GM19035 (cell line): ENCODE measurements at regions not wholly inside any gene's neighbourhood (a gene's known extent, or its start where the extent isn't known, plus 50 kb on each side); places are given as distances from the start of the nearest gene placed in this dataset.

Experiments used
- ATAC-seq: cut with Tn5 transposase; IDR thresholded peaks from one replicate; pipeline ENCODE4 v1.9.1; 2021; ENCODE audit not compliant: unreplicated experiment

DNA sequence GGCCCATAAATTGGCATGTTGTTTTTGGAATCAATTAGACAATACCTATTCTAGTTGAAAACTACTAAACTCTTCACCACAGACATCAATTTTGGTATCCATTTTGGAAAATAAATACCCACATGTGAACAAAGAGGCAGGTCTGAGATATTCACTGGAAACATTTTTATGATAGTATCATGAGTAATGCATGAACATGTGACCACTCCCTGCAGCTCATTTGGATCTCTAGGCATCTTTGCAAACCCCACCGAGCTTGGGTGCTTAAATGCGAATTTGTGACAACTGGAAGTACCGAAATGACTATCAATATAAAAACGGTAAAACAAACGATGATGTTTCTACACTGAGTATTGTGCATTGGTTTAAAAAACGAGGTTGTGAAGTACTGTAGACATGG, 285.2 kb downstream of the IRF8 start:
- ATAC-seq, result no peak

DNA sequence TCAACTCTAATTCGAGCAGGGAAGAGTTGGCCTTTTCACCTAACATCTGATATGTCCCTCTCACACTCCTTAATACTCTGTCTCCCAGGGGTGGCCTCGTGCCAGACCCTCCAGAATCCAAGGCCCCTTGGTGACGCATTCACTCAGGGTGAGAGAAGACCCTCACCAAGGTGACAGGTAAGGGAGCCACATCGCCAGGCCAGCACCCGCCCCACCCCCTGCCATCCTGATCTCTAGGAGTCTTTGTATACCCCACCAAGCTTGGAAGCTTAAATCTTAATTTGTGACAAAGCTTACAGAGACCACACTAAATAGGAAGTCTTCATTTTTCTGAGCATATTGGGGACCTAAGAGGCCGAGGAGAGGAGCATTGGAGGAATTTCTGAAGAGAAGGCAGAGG, 286.1 kb downstream of the IRF8 start:
- ATAC-seq, result no peak

GRCh38 chr16:86186313-86186712, 287.4 kb downstream of the IRF8 start:
- ATAC-seq, result no peak

DNA sequence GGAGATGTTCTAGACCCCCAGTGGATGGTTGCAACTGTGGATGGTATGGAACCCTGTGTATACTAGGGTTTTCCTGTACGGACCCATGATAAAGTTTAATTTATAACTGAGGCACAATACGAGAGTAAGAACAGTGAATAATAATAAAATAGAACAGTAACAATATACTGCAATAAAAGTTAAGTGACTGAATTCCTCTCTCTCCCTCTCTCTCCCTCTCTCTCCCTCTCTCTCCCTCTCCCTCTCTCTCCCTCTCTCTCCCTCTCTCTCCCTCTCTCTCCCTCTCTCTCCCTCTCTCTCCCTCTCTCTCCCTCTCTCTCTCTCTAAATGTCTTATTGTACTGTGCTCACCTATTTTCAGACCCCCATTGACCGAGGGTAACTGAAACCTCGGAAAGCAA, 291.0 kb downstream of the IRF8 start:
- no peak for ATAC-seq

DNA sequence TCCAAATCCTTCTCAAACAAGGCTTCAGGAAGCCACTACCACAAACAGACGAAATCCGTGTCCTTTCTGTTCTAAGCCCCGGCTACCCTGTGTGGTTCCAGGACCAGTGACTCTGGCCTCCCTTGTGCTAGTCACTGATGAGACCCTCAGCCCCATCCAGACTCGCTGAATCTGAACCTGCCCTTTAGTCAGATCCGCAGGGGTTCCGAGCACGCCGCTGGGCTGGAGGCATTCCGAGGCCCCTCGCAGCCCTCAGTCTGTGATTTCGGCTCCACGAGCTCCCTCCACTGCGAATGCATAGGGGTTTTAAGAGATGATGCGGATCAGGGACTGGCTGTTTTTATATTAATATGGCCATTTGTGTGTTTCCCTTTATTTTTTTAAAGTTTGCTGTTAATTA, 292.7 kb downstream of the IRF8 start:
- no peak for ATAC-seq

DNA sequence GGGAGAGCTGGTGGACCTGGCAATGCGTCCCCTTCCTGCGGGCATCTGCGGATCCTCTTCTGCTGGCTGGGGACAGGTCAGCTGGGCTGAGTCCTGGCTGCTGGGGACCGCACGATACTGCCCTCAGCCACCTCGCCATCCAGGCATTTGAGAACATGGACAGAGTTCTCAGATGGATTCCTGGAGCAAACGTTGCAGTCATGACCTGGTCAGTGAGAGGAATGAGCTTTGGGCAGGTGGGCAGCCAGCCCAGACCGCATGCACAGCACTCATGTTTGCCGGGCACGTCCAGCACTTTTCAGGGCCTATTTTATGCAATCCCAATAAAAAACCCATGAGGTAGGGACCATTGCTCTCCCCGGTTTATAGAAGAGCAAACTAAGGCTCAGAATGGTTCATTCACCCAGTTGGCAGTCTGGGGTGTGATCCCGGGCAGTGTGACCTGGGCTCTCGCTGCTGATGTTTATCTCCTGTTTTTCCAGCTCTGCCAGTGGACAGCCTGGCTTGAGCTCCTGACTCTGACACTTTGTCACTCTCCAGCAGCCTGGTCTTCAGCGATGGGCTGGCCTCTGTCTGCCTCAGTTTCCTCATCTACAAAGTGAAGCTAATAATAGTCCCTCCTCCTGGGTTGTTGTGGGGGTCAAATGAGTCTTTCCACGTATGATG, 294.7 kb downstream of the IRF8 start:
- no peak for ATAC-seq

DNA sequence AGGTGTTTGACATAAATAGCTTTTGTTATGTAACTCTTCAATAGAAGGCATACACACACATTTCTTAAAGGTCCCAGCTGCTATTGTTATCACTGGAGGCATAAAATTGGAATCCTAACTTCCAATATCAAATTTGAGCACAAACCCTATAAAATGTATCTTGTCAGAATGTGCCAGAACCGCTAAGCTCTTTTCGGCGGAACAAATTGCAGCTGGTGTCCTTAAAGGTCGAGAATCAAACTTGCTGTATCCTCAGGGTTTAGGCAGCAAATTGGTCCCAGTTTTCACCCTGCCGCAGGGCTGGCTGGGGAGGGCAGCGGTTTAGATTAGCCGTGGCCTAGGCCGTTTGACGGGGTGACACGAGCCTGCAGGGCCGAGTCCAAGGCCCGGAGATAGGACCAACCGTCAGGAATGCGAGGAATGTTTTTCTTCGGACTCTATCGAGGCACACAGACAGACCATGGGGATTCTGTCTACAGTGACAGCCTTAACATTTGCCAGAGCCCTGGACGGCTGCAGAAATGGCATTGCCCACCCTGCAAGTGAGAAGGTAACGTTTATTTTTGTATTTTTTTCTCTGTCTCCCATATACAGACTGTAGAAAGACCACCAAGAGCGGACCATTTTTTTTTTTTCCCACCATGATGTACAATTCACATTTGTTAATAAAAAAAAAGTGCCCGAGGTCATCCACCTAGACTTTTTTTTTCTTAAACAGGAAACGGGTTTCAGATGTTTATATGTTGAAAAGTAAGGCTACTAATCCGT, 297.1 kb downstream of the IRF8 start:
- no peak for ATAC-seq

DNA sequence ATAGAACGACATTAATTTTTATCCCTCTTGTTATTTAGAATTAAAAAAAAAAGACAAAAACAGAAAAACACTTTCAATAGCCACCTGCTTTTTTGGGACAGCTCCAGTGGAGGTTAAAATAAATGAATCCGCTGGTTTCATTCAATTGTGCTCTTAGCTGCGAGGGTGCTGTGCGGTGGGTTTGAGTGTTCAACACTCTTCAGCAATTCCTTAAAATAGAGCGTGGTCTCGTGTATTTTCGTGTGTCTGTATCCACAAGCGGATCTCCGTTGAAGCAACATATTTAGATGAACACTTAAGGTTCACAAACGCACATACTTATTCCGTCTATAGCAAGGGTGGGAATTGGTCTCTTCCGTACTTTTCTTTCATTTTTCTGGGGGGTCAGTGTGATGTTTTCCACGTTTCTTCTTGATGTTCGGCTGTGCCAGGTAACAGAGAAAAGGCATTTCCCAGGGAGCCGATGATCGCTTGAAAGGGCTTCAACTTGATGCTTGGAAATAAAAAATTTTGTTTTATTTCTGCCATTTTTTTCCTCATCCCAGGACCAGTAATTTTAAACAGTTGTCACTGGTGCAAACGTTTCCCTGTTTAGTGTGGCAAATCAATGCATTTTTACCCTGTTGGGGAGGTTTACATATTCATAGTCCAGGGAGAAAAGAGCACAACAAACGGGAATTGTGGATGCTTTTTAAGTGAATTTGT, 297.9 kb downstream of the IRF8 start:
- ATAC-seq, result no peak

DNA sequence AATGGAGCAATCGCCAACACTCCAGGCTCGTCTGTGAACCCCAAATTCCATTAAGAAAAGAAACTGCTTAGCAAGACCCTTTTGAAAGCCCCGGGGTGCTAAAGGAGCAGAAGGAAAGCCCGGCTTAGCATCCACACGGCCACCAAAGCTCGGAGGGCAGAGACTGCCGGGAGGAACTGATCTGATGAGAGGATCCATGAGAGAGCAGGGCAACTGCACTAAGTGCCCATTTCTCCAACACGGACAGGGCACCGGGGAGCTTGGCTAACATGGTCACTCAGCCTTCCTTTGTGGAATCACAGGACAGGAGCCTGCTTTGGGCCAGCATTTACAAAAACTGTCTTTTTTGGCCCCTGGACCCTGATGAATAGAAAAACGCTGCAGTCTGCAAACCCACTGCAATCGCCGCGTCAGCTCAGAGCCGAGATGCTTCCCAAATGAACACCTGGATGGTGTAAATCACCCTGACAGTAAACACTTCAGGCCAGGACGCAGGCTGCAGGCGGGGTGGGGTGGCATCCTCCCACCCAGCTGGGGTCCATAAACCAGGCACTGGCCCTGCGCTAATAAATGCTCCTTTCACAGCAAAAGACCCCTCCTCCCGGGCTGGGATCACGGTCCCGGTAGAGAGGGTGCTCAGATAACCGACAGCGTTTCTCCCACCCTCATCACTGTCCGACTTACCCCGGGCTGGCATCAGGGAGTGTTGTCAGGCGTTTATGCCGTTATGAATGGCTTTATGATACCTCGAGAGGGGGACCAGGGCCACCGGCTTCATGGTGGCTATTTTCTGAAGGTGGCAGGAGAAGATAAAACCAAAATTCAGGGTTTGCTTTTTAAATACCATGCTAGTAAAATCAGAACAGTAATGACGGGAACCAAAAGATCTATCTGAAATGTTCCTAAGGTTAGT, 299.5 kb downstream of the IRF8 start:
- ATAC-seq, result no peak

DNA sequence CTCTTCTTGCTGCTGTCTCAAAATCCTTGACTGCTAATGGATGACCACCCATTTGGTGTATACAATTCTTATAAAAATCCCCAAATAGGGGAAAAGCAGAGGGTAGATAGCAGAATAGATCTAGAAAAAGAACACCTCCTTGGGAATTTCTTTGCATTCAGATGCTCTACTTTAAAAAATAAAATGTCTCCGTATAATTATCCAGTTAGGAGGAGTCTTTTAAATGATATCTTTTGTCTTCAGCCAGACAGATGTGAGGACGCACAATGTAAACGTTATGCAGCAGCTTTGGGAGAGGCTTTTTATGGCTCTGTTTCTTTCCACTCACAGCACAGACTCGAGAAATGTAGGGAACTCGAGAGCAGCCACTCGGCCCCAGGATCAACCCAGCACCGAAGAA, 300.2 kb downstream of the IRF8 start:
- ATAC-seq, result no peak

DNA sequence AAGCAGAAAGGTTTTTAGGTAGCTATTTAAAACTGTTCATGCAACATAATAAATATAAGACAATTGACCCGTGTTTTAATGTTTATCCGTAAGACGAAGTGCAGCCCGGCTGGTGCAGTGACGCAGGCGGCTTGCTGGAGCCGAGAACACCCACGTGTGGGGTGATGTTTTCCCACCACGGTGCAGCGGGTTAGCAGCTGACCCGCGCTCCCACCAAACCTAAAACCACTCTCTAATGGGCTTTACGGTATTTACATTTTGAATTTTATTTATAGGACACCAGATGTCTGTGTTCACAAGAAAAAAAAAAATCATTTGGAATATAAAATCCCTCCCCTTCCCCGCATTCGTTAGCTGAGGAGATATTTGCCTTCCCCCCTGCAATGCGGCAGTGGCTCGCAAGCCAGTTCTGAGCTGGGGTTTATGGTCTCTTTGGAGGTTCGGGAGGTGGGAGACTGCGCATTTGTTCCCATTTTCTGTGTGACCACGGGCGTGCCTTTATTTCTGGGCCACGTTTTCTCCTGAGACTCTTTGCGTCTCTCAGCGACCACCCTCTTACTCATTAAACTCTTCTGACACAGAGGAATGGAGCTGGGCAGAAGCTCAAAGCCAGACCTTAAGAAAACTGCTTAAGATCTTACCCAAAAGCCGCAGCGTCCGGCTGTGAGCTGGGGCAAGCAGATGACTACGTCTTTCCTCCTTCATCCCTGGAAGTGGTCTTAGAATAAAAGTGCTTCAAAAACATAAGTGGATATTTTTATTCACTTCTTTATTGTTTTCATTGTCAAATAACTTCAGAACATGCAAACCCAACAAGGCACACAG, 301.1 kb downstream of the IRF8 start:
- ATAC-seq, result no peak

DNA sequence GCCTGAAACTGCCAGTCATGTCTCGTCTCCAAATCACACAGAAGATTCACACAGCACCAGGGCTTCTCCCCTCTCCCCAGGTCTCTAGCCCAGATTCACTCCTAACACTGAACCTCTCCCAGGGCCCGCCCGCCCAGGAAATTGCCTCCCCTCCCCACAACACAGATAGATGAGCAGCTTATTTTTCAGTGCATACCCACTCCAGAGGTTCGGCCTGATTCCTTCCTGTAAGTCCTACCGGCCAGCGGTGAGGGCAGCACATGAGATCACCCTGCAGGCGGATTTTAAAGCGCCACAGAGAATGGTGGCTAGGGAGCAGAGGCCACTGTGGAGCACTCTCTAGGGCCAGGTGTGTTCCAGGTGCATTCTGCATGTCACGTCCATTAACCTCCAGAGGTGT, 301.8 kb downstream of the IRF8 start:
- no peak for ATAC-seq

- no peak for ATAC-seq
Observed at GRCh38 chr16:86201746-86202145, 302.8 kb downstream of the IRF8 start.

DNA sequence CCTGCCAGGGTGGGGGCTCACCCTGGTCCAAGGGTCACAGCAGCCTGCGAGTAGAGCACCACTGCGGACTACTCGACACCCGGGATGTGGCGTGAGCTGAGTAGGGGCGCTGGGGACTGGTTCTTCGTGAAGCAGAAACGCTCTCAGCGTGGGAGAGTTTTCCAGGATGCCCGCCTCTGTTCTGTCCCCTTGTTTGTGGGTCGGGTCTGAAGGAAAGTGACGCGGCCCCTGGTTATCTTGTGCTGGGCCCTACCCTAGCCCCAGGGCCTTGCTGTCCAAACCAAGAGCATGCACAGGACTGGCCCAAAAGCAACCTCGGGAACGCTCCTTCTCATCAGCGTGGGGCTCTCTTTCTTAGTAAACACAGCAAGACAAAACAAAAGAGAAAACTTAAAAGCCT, 303.3 kb downstream of the IRF8 start:
- no peak for ATAC-seq

- no peak for ATAC-seq
Observed at GRCh38 chr16:86202760-86203426, 303.9 kb downstream of the IRF8 start.

DNA sequence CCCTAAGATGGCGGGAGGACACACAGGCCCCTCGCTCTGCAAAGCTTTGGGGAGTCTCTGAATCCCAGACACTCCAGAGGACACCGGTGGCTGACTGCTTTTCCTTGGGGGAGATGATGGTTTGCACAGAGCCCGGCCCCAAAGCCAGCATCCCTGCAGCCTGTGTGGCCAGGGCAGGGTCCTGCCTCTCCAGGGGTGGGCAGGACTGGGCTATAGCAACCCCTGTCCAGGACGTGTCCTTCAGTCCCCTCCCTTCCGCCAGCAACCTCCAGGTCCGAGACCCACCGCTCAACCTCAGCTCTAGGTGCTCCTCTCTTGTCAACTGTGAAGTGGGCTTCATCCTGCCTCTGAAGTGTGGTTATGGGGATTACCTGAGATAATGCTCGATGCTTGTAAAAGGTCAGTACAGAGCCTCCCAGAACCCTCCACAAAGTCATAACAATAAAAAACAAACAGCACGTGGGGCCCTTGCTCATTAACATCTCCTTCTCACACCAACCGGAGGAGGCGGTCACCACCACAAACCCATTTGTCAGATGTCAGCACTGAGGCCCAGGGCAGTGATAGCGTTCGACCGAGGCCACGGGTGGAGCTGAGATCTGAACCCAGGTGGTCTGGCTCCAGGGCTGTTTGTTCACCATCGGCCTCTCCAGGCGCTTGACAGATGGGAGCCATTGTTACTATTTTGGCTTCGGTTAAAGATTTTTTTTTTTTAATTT, 304.8 kb downstream of the IRF8 start:
- no peak for ATAC-seq

DNA sequence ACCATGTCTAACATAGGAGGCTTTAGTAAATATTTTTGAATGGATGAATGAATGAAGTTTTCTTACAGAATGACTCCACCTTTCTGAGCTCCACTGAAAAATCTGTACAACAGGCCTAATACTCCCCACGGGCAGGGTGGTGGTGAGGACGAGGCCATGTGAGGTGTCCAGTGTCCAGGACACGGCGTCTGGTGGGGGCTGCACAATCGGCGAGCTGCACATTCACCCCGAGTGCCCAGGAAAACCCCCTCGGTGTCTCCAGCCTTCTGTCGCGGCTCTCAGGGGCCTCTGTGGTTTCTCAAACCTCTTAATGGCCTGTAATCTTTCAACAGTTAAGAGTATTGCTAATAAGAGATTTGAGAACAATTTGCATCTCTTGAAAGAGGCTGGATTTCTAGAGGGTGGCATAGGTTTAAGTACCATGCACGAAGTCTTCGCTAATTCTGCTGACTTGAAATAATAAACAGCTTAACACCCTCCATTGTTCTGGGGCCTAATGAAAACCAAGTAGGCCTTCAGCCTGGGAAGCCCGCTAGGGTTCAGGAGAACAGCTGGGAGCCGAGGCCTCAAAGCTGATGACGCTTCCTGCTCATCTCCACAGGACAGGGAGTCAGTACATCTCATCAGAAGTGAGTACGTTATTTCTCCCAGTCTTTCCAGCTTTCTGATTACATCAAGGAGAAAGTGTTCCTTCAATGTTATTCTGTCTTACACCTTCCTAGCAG, 304.6 kb upstream of the FOXF1 start:
- no peak for ATAC-seq

DNA sequence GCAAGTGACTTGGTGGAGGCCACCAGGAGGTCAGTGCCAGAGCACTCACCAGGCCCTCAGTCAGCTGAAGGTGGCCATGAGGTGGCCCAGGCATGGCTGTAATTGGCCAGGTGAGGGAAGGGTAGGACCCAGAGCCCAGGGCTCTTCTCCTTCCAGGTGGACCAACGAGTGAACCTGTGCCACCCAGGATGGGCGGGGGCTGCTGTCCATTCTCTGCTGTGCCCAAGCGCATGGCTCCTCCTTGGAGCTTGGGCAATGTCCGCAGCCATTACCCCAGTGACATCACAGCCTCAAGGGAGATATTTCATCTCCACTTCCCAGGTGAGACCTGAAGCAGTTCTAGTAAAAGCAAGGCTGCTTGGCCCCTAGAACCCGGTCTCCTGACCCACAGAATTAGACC, 303.0 kb upstream of the FOXF1 start:
- ATAC-seq, result no peak
